Right forelimb (tissue), 1 donor: ENCODE measurements at regions not wholly inside any gene's neighbourhood (a gene's known extent, or its start where the extent isn't known, plus 50 kb on each side); places are given as distances from the start of the nearest gene placed in this dataset.
"Not testable (repeated sequence)": the region's sequence is repeated elsewhere in the genome, so short reads cannot be mapped to it uniquely, and the experiment has no call there.

ENCODE experiments used
- DNase-seq: peaks from one replicate; pipeline ENCODE4 v3.0.0-alpha.2; 2018

DNA sequence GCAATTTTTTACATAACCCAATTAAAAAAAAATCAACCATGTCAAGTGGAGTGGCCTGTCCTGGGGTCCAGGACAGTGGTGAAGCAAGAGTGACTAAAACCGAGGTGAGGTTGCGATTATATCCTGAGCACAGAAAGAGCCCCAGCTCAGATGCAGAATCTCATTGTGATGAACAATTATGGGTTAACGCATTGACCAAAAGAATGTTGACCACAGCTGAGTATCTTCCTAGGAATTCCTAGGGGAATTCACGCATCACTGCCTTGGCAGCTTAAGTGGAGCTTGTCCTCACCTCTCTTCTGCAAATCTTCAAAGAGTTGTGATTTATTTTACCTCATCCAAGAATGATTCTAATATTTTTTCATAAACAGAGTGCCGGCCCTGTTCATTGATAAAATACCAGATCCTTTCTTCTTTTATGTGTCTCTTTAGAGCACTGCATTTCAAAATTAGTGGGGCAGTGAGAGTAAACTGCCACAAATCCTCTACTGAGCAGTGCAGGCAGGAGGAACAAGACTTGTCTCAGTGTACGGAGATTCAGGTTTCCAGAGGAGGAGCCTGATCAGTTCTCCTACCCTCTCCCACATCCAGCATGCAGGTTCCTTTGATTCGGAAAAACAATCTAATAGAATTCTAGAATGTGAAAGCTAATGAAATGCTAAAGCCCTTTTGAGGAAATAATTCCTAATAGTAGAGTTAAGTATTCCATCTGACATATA is 60.1 kb upstream of the ZNF184 start:
- no peak for DNase-seq

DNA sequence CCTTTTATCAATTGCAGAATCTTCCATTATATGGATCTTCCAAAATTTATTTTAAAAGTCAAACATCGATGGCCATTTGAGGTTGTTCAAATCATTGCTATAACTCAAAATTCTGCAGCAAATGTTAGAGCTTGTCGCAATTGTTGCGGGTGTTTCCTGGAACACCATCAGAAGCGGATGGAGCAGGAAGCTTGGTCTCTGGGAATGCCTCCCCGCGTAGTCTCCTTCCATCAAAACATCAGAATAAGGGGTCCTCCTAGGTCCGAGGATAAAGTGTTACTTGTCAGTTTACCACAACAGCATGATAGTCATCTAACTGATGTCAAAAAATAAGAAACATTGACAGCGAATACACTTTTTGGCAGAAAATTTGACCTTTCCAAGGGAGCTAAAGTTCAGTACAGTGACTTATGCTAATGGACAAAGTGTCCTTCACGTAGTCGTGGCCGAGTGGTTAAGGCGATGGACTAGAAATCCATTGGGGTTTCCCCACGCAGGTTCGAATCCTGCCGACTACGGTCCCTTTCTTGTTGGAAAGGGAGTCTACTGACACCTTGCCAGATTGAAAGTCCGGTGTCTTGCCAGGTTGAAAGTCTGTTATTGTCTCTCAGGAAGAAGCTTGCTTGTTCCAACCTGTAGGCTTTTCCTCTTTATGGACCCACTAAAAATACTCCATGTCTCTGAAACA is 59.0 kb upstream of the ZNF184 start:
- DNase-seq = no peak

DNA sequence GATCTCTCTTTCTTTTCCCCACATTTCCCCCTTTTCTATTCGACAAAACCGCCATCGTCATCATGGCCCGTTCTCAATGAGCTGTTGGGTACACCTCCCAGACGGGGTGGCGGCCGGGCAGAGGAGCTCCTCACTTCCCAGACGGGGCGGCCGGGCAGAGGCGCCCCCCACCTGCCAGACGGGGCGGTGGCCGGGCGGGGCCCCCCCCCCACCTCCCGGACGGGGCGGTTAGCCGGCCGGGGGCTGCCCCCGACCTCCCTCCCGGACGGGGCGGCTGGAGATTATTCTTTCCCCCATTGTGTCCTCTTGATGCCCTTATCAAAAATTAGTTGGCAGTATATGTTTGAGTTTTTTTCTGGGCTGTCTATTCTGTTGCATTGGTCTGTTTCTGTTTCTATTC is 56.9 kb upstream of the ZNF184 start:
- not testable (repeated sequence) for DNase-seq

DNA sequence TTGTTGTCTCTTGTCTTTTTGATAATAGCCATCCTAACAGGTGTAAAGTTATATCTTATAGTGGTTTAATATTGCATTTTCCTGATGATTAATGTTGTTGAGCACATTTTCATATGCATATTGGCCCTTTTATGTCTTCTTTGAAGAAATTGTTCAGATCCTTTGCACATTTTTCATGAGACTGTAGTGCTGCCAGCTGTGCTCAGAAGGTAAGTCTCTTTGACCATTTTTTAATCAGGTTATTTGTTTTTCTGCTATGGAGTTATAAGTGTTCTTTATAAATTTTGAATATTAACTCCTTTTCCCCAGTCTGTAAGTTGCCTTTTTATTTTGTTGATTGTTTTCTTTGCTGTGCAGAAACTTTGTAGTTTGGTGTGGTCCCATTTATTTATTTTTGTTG is 55.8 kb upstream of the ZNF184 start:
- no peak for DNase-seq
